ENCODE measurements at regions not wholly inside any gene's neighbourhood (a gene's known extent, or its start where the extent isn't known, plus 50 kb on each side); places are given as distances from the start of the nearest gene placed in this dataset.

DNA sequence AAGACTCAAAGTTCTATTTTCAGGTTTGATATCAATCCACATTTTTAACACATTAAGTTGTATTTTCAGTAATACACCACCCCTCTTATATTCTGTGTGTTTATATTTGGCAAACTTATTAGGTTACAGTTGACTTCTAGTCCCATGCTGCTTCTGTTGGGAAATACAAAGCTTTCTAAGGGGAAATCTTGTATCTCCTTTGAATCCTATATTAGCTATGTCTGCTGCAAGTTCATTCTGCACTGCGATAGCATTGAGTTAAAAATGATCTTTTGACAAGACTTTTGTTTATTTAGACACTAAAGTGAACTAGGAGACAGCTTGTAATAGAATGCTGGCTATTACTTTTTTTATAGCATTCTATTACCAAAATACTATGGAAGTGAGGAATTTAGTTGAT, 625.1 kb upstream of the ANKRD30A start:
- in situ Hi-C loops (cut with HindIII; ENCODE audit: low pct_unique_long_range_greater_than_20kb, low sequenced_read_pairs): no loop called here
- DNase-seq (ENCODE audit: low read depth, low spot score): no peak

DNA sequence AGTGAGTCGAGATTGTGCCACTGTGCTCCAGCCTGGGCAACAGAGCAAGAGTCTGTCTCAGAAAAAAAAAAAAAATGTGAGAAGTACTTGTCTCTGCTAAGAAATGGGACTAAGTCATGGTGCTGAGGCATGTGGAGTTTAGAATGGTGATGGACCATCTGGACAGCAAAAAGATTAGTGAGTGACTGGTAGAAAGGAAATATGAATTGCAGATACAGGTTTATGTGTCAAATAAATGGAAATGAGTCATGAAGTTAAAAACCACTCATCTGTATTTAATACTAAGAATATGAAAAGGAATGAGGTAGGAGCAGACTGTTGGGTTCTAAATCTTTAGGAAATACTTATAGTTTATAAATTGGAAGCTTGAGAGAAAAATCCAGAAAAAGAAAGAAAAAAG, 625.7 kb upstream of the ANKRD30A start:
- in situ Hi-C loops (cut with HindIII; ENCODE audit: low pct_unique_long_range_greater_than_20kb, low sequenced_read_pairs): no loop called here
- DNase-seq (ENCODE audit: low read depth, low spot score): no peak

DNA sequence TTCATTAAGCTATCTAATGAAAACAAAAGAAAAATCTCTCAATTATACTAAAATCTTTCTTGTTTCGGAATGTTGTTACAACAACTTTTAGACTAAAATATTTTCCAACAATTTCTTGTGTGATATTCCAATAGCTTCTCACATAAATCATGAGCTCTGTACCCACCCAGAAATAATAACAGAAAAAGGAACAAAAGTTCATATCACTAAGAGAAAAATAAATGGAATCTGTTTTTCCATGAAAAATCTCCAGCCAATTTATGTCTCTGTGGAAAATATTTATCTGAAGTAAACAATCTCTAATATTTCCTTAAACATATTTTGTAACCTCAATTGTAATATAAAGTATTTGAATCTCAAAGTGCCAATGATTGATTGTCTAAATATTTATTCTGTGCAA, 628.6 kb upstream of the ANKRD30A start:
- DNase-seq (ENCODE audit: low read depth, low spot score): no peak
- in situ Hi-C loops (cut with HindIII; ENCODE audit: low pct_unique_long_range_greater_than_20kb, low sequenced_read_pairs): no loop called here

DNA sequence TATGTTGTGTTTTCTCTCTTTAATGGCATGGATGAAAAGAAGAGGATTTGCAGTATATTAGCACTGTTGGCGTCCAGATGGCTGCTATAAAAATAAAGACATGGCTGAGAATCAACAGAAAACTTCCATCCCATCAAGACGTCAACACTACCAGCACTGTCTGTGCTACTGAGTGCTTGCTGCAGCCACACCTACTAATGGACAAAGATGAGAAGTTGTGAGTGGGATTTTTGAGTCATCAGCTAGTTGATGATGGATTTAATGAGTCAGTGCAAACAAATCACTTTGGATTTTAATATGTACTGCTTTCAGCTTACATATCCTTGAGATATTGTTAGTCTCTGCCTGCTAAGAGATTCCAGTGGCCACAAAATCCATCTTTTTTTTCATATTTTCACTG, 631.0 kb upstream of the ANKRD30A start:
- no peak for DNase-seq (ENCODE audit: low read depth, low spot score)
- in situ Hi-C loops (cut with HindIII; ENCODE audit: low pct_unique_long_range_greater_than_20kb, low sequenced_read_pairs): no loop called here

DNA sequence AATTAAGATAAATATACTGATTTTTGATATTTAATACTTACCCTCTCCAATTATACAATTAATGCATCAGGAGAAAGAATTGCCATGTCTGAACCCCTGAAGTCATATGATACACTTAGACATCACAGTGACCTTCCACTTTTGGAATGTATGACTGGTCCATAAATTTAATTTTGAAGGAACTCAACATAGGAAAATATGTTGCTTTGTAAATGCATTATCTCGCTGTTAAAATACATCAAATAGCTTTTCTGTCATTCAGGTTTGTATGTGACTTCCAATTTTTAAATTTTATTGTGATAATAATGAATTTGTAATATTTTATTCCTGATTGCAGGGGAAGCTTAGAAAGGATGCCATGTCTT, 631.9 kb upstream of the ANKRD30A start:
- in situ Hi-C loops (cut with HindIII; ENCODE audit: low pct_unique_long_range_greater_than_20kb, low sequenced_read_pairs): no loop called here
- DNase-seq (ENCODE audit: low read depth, low spot score): no peak

DNA sequence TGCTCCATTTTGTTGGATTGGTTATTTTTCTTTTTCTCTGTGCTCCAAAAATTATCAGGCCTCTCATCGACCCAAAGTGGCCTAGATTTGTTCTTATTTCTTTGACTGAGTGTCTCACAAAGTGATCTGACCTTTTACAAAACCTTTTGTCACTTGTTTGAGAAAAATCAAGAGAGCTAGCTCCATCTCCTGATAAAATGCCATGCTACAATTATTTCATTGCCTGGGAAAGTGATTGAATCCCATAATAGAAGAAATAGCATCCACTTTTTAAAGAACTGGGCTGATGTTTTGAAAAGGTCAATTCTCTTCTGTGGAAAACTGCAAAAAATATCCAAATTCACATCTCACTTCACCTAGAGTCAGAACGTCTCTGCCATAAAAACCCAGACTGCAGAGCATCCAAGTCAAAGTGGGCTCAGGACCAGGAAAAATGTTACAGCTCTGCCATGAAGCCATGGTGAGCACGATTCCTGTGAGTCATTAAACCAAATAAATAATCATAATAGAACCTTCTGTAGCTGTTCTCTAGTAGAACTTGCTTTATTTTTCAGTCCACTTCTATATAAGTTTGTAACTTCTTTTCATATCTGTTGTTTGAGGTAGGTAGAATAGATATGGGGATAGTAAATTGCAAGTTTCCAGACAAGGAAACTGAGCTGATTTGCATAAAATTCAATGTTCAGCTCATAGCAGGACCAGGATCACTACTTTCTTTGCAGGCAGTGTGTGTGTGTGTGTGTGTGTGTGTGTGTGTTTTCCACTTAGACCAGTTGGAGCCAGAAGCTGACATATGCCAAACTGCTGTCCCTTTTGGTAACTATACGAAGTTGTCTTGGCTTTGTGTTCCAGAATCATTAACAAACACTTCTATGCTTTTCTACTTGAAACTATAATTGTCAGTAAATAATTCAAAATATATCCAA, 632.5 kb upstream of the ANKRD30A start:
- in situ Hi-C loops (cut with HindIII; ENCODE audit: low pct_unique_long_range_greater_than_20kb, low sequenced_read_pairs): no loop called here
- no peak for DNase-seq (ENCODE audit: low read depth, low spot score)

DNA sequence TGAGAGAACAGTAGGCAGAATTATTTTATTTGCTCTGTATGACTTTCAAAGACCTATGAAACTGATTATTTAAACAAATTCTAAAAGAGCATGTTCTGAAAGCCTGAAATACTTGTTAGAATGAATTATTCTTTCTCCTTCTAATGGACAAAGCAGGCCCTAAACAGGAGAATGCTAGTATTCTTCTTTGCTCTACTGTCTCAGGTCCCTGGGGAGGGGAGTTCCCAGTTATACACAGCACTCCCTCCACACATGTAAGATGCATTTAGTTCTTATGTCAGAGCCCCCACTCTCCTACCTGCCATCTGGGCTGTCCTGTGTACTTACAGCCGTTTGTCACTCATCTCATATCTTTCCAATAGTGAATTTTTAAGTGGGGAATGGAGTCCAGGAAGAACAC, 633.5 kb upstream of the ANKRD30A start:
- in situ Hi-C loops (cut with HindIII; ENCODE audit: low pct_unique_long_range_greater_than_20kb, low sequenced_read_pairs): no loop called here
- peak; percentile 13 for DNase-seq (ENCODE audit: low read depth, low spot score)

DNA sequence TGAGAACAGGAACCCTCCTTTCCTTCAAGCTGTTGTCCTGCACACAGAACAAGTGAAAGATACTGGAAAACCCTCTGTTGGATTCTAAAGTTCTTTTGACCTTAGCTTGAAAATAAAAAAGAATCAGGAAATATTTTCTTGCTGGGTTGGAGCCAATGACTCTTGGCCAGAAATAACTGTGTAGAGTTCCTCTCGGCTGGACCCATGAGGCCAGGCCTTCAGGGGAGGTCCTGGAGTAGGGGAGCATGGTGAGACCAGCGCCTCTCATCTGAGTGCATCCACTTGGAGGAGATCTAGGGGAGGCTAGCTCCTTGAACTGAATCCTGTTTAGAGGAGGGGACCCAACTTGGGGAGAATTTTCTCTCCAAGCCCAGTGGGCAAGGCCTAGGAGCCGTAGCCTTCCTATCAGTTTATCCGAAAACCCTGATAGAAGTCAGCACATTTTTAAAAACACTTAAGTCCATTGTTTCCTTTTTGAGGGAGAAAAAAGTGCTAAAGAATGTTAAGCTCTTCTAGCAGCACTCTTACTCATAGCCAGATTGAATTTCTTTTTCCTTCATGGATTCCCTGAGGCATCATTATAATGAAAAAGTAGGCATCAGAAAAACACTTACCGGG, 635.7 kb upstream of the ANKRD30A start:
- DNase-seq (ENCODE audit: low read depth, low spot score): peak; percentile 15
- in situ Hi-C loops (cut with HindIII; ENCODE audit: low pct_unique_long_range_greater_than_20kb, low sequenced_read_pairs): no loop called here

DNA sequence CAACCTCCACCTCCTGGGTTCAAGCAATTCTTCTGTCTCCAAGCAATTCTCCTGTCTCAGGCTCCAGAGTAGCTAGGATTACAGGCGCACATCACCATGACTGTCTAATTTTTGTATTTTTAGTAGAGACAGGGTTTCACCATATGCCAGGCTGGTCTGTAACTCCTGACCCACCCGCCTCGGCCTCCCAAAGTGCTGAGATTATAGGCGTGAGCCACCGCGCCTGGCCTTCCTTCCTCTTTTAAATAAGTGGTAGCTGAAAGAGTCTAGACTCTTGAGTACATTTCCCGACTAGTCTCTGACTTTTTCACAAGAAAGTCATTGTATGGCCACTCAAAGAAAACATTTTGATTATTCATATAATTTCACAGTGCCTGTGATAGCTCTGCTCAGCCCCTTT, 636.2 kb upstream of the ANKRD30A start:
- no peak for DNase-seq (ENCODE audit: low read depth, low spot score)
- in situ Hi-C loops (cut with HindIII; ENCODE audit: low pct_unique_long_range_greater_than_20kb, low sequenced_read_pairs): no loop called here

DNA sequence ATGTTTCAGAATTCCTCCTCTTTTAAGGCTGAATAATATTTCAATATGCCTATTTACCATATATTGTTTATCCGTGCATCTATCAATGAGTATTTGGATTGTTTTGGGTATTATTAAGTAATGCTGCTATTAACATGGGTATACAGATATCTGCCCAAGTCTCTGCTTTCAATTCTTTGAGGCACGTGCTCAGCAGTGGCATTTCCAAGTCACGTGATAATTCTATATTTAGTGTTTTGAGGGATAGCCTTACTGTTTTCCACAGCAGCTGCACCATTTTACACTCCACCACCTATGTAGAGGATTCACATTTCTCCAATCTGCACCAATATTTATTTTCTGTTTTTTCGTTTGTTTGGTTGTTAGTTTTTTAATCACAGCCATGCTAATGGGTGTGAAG, 636.8 kb upstream of the ANKRD30A start:
- in situ Hi-C loops (cut with HindIII; ENCODE audit: low pct_unique_long_range_greater_than_20kb, low sequenced_read_pairs): no loop called here
- DNase-seq (ENCODE audit: low read depth, low spot score): no peak

DNA sequence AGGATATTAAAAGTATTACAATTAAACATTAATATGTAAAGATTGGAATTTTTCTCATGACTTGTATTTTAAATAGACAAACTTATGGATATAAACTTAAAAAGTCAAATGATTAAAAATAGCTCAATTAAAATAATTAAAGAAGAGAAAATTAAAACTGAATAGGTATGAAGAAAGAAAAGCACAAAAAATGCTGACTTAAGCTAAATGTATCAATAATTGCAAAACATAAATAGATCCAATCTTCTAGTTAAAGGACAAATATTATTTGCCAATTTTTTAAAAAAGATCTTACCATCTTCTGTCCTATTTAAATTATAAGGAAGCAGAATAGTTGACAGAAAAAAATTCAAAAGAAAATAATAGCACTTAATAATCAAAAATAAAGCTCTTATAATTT, 646.3 kb upstream of the ANKRD30A start:
- DNase-seq (ENCODE audit: low read depth, low spot score): no peak
- in situ Hi-C loops (cut with HindIII; ENCODE audit: low pct_unique_long_range_greater_than_20kb, low sequenced_read_pairs): no loop called here

DNA sequence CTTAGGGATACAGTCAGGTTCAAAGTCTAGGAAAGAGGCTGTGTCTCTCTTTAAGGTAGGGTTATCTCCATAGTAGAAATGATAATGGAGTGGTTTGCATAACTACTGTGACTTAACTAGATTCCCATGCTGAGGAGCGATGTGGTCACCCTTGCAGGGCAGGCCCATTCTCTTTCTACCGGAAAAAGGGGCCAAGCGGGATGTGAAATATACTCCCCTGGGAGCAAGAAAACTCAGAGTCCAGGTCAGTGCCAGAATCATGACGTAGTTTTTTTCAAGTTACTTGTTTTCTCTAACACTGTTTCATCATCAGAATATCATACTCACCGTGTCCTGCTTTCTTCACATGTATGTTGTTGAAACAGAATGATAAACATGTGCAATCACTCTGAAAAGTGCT, 649.0 kb upstream of the ANKRD30A start:
- DNase-seq (ENCODE audit: low read depth, low spot score): no peak
- in situ Hi-C loops (cut with HindIII; ENCODE audit: low pct_unique_long_range_greater_than_20kb, low sequenced_read_pairs): no loop called here

DNA sequence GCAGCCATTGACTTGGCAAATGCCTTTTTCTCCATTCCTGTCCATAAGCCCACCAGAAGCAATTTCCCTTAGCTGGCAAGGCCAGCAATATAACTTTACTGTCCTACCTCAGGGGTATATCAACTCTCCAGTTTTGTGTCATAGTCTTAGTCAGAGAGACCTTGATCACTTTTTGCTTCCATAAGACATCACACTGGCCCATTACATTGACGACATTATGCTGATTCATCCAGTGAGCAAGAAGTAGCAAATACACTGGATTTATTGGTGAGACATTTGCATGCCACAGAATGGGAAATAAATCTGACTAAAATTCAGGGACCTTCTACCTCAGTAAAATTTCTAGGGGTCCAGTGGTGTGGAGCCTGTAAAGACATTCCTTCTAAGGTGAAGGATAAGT, 649.7 kb upstream of the ANKRD30A start:
- no peak for DNase-seq (ENCODE audit: low read depth, low spot score)
- in situ Hi-C loops (cut with HindIII; ENCODE audit: low pct_unique_long_range_greater_than_20kb, low sequenced_read_pairs): no loop called here

DNA sequence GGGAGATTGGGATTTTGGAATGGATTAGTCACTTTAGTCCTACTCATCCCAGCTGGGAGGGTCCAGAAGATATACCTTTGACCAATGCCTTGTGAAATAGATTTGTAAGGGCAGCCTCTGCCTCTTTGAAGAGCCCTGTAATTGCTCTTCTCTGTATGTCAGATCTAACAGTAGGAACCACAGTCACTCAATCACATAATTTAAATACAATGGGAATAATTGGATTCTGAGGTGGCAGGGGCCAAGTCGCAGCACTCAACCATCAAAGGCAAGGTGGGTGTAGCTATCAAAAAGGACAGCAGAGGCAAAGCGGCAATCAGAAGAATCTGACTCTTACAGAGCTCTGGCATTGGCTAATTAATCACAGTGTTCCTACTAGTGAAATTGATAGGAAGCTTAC, 650.9 kb upstream of the ANKRD30A start:
- in situ Hi-C loops (cut with HindIII; ENCODE audit: low pct_unique_long_range_greater_than_20kb, low sequenced_read_pairs): no loop called here
- no peak for DNase-seq (ENCODE audit: low read depth, low spot score)

DNA sequence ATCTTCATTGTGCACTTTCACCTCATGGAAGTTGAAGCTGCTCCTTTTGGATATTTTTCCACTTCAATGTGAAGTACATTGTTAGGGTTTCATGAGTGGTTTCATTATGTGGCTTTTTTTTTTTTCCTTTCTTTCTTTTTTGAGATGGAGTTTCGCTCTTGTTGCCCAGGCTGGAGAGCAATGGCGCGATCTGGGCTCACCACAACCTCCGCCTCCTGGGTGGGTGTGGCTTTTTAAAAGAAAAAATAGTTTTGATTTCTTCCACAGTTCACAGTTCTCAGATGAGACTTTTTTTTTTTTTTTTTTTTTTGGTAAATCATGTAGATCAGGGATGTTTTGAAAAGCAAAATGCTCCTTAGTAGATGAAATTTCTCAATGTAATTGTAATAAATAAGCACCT, 652.3 kb upstream of the ANKRD30A start:
- DNase-seq (ENCODE audit: low read depth, low spot score): no peak
- in situ Hi-C loops (cut with HindIII; ENCODE audit: low pct_unique_long_range_greater_than_20kb, low sequenced_read_pairs): no loop called here

DNA sequence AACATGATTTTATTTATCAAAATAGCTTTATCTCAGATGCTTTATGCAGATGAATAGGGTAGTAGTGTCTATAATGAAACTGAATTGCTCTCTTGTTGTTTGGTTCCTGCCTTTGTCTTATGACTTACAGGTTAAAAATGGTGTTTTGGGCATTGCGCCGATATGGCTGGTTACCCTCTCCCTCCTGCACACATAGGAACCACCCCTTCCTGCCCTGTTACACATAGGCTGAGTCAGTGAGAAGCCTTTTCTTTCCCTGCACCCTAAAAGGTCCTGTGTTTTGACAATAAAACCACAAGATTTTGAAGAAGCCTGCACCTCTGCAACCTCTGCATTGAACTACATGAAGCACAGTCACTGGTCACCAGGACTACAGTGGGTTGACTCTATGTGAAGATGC, 655.8 kb upstream of the ANKRD30A start:
- DNase-seq (ENCODE audit: low read depth, low spot score): no peak
- in situ Hi-C loops (cut with HindIII; ENCODE audit: low pct_unique_long_range_greater_than_20kb, low sequenced_read_pairs): no loop called here

DNA sequence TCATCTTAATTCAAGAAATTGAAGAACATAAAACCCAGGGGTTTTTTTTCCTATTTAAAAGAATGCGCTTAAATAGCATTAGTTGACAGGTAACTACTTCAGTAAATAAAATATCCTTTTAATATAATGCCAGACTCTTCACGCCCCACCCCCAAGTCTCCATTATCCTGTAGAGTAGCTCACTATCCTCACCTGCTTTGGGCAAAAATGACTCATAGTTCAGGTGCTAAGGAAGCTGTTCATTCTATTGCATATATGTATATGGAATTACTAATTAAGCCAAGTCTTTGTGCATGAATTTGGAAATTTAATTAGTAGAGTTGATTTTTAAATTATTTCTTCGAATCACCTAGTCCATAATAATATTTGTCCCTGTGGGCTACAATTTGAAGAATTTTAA, 656.8 kb upstream of the ANKRD30A start:
- no peak for DNase-seq (ENCODE audit: low read depth, low spot score)
- in situ Hi-C loops (cut with HindIII; ENCODE audit: low pct_unique_long_range_greater_than_20kb, low sequenced_read_pairs): no loop called here

DNA sequence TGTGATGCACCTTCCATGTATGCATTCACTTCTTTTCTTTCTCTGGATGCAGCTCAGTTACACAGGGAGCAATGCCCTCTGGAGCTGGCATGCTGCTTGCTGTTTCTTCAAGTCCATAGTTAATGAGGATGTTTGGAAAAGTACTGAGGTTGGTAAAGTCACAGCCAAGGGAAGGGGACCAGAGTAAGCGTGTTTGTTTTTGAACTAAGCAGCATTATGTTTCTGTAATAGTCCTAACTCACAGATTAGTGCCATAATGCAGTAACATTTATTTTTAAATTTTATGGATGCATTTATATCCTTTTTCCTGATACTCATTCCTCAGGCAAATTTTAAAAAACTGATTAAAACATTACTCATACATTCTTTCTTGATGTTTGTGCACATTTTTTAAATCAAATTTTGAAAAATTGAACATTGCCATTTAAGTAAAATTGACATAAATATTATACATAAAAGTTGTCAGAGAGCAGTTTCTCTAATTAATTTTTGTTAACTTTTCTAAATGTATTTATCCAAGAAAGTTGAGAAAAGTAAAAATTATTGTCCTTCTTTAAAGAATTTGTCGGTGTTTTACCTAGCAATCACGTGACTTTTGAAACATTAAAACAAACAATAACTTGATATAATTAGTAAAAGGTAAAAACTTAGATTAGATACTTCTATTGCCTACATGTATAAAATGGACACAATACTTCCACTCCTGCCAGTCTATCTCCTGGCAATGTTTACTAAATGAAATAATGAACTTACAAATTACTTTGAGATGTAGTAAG, 659.6 kb upstream of the ANKRD30A start:
- DNase-seq (ENCODE audit: low read depth, low spot score): no peak
- in situ Hi-C loops (cut with HindIII; ENCODE audit: low pct_unique_long_range_greater_than_20kb, low sequenced_read_pairs): no loop called here

DNA sequence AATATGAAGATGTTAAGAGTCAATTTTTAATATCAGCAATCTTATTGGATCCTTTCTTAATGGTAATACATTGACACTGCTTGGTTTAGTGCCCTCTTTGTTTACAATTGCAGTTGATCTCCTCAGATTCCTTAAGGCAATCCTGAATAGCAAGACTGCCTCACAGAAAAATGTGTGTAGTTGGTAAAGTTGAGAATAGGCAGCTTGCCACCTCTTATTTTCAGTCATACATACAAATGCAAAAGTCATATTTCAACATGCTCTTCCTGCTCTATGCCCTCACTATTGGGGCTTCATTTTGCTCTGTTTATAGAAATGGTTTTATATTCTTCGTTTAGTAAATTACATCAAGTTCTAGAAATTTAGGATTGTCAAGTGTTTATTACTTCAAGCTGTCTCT, 661.1 kb upstream of the ANKRD30A start:
- no peak for DNase-seq (ENCODE audit: low read depth, low spot score)
- in situ Hi-C loops (cut with HindIII; ENCODE audit: low pct_unique_long_range_greater_than_20kb, low sequenced_read_pairs): no loop called here
